LoVo (cell line): ENCODE measurements at regions not wholly inside any gene's neighbourhood (a gene's known extent, or its start where the extent isn't known, plus 50 kb on each side); places are given as distances from the start of the nearest gene placed in this dataset.
"Not testable (repeated sequence)": the region's sequence is repeated elsewhere in the genome, so short reads cannot be mapped to it uniquely, and the experiment has no call there.

Experiments
- DNase-seq: peaks from one replicate; pipeline ENCODE4 v3.0.0-alpha.2; 2016; ENCODE audit warnings: low spot score

DNA sequence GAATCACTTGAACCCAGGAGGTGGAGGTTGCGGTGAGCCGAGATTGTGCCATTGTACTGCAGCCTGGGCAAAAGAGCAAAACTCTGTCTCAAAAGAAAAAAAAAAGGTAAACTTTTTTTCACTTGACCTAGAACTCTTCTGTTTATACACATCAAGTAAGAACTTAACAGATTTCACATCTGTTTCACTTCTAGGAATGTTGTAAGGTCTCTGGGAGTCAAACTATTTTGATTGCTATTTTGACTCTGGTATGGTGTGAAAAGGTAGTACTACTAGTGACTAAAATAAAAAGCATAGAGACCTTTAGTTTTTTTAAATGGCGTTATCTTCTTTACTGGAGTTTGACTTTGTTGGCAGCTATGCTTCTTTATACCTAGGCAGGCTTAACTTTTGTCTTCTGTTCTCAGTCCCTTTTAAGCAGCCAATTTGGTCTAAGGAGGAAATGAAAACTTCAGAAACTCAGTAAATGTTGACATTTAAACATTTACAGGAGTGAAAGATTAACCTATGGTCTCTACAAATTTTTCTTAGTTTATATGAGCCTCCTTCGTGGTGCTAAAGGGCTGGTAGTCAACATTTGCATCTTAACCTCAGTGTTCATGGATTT lies 84.7 kb downstream of the METTL2B start:
- DNase-seq = not testable (repeated sequence)

DNA sequence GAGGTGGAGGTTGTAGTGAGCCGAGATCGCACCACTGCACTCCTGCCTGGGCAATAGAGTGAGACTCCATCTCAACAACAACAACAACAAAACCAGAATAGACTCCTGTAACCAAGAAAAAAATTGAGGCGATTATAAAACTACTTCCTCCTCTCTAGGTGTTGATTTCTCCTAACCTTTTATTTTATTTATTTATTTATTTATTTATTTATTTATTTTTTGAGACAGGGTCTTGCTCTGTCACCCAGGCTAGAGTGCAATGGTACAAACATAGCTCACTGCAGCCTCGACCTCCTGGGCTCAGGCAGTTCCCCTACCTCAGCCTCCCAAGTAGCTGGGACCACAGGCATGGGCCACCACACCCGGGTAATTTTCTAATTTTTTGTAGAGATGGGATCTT lies 86.2 kb downstream of the METTL2B start:
- DNase-seq = not testable (repeated sequence)

GRCh38 chr7:128564123-128564700 lies 87.7 kb downstream of the METTL2B start:
- DNase-seq = not testable (repeated sequence)

DNA sequence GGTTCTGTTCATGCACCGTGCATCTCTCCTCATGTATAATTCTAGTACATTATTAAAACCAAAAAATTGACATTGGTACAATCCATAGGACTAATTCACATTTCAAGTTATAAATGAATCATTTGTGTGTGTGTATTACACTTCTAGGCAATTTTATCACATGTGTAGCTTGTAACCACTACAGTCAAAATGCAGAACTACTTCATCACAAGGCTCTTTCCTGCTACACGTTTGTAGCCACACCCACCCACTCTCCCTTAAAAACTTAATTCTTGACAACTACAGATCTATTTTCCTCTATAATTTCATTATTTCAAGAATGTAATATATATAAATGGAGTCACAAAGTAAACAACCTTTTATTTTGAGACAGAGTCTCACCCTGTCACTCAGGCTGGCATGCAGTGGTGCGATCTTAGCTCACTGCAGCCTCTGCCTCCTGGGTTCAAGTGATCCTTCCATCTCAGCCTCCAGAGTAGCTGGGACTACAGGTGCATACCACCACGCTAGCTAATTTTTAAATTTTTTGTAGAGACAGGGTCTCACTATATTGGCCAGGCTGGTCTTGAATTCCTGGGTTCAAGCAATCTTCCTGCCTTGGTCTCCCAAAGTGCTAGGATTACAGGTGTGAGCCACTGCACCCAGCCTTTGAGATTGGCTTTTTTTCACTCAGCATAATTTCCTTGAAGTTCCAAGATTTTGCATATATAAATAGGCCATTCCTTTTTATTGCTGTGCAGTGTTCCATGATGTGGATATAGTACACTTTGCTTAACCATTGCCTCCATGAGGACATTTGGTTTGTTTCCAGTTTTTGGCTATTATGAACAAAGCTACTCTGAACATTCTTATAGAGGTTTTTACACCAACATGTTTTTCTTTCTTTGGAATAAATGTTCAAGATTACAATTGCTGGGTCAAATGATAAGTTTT lies 88.7 kb downstream of the METTL2B start:
- DNase-seq = not testable (repeated sequence)

DNA sequence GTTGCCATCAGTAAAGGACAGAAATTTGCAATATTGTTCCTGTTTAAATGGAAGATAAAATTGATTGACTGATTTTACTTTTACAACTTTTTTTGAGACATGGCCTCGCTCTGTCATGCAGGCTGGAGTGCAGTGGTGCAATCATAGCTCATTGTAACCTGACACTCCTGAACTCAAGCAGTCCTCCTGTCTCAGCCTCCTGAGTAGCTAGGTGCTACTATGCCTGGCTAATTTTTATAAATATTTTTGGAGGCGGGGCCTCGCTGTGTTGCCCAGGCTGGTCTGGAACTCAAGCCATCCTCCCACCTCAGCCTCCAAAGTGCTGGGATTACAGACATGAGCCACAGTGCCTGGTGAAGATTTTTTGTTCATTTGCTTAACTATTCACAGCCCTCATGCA lies 96.8 kb upstream of the GARIN1A start:
- DNase-seq = not testable (repeated sequence)

DNA sequence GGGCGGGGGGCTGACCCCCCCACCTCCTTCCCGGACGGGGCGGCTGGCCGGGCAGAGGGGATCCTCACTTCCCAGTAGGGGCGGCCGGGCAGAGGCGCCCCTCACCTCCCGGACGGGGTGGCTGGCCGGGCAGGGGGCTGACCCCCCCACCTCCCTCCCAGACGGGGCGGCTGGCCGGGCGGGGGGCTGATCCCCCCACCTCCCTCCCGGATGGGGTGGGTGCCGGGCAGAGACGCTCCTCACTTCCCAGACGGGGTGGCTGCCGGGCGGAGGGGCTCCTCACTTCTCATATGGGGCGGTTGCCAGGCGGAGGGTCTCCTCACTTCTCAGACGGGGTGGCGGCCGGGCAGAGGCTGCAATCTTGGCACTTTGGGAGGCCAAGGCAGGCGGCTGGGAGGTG lies 95.1 kb upstream of the GARIN1A start:
- not testable (repeated sequence) for DNase-seq

DNA sequence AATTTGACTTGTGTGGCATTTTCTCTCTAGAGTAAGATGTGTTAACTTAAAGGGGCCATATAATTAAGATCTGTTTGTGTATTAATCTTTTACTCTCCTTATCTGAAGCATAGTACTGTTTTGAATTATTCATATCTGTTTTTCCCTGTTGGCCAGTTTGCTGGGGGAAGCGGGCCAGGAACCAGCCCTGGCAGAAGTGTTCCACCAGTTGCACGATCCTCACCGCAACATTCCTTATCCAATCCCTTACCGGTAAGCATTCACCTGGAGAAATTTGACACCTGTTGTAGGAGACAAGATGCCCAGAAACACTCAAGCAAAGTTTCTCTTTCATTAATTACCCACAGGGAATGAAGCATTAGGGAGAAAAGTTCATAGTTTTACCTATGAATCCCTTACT lies 92.2 kb upstream of the GARIN1A start:
- DNase-seq = not testable (repeated sequence)

- not testable (repeated sequence) for DNase-seq
These were observed 91.0 kb upstream of the GARIN1A start for GRCh38 chr7:128581100-128581499.

DNA sequence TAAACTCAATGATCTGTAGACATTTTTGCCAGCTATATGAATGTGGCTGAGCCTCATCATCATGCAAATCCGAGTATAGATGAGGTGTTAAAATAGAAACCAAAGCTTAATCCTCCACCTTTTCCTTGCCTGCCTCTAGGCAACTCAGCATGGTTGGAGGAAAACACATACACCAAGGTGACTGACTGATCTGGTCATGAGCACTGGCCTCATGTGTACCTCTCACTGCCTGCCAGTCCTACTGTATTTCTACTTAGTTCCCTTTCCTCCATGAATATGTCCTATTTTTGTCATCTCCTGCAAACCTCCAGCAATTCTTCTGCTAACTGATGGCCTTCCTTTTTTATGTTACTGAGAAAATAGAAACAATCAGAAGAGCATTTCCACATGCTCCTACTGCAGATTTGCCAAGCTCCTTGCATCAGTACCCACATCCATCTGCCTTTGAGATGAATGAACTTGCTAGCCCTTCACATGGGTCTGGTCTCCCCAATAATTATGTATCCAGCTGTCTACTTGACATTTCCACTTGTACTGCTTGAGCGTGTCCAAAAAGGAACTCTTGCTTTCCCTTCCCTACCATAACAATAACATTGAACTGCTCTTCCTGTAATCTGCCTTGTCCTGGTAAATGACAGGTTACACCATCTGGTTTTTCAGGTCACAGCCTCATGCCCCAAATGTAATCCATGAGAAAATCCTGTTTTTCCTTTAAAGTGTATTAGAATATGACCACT lies 90.1 kb upstream of the GARIN1A start:
- DNase-seq = not testable (repeated sequence)

DNA sequence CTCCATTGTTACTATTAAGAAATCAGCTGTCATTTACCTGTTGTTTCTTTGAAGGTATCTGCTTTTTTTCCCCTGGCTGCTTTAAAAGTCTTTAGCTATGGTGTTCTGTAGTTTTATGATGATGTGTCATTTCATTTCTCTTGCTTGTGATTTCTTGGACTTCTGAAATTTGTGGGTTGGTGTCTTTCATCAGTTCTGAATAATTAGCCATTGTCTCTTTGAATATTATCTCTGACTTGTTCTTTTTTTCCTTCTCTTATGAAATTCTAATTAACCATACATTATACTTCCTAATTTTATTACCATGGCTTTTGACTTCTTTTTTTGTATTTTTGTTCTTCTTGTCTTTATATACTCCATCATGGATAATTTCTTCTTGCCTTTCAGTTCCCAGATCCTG lies 85.4 kb upstream of the GARIN1A start:
- not testable (repeated sequence) for DNase-seq

- no peak for DNase-seq
These were observed 80.4 kb upstream of the GARIN1A start for GRCh38 chr7:128591705-128592104.

- not testable (repeated sequence) for DNase-seq
These were observed 79.9 kb upstream of the GARIN1A start for GRCh38 chr7:128592209-128592608.

- DNase-seq = not testable (repeated sequence)
These were observed 78.0 kb upstream of the GARIN1A start for GRCh38 chr7:128594061-128594460.

DNA sequence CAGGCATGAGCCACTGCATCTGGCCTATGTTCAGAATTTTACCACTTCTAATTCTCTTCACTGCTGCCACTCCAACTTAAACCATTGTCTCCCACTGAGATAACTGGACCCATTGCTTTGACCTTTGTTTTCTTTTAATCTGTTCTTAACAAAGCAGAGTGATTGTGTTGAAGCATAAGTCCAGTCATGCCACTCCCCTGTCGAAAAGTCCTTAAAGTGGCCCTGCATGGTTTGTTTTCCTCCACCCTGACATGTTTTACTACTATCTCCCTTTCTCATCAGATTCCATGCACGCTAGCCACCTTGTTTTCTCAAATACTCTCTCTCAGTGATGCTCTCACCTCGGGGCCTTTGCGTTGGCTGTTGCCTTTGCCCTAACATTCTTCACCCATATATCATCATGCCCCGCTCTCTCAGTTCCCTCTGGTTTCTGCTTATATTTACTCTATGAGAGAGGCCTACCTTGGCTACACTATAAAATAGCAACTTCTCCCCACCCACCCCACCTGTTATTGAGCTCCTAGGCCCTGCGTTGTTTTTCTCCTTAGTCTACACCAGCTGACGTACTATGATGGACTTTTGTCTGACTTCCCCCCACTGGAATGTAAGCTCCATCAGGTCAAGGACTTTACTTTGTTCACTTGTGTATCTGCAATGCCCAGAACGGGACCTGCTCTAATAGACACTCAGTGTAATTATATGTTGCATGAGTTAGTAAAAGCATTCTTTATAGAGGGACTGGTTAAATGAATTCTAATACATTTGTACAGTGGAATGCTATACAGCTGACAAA lies 75.6 kb upstream of the GARIN1A start:
- not testable (repeated sequence) for DNase-seq

GRCh38 chr7:128598946-128599345 lies 73.1 kb upstream of the GARIN1A start:
- not testable (repeated sequence) for DNase-seq

DNA sequence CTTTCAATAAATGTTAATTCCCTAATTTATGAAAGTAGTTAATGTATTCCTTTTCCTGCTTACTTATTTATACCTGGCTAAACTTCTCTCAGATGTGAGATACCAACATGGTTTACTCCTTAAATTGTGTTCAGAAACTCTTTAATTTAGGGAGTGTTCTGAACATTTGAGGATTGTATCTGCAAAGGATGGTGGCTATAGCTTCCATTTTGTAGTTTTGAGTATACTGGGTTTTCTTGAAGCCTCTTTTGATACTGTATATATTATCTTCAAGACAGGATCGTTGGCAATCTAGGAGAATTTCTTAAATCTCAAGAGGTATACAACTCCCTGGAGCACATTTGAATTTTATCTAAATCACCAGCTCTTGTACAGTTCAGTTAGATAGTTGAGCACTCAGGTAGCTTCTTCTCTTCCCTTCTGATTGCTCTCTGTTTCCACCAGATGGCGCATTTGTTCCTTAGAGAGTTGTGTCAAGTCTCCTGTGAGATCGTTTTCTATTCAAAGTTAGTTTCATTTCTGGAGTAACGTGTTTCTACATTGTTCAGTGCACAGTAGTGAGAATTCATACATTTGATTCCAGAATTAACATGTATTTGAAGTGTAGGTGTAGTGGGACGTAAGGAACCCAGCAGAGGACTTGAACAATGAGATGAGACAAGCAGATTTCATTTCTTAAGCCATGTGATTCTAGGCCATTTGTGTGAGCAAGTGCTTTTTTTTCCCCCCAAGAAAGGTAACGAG lies 63.2 kb upstream of the GARIN1A start:
- peak; percentile 38 for DNase-seq

- not testable (repeated sequence) for DNase-seq
These were observed 58.7 kb upstream of the GARIN1A start for GRCh38 chr7:128613366-128613765.

DNA sequence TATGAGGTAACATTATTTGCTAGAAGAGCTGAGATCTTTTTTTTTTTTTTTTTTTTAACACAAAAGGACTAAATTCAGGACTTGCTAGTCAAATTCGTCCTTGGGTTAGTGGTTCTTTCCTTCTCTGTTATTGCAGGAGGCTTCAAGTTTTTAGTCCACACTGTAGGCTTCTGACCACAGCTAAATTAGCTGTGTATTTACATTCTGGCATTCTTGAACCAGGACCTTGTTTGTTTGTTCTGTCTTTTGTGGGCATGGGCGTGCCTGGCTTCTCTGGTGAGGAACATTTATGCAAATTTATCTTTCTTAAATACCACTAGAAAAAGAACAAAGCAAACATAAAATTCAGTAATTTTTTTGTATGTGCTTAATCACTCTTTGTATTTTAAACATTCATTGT lies 57.3 kb upstream of the GARIN1A start:
- not testable (repeated sequence) for DNase-seq

DNA sequence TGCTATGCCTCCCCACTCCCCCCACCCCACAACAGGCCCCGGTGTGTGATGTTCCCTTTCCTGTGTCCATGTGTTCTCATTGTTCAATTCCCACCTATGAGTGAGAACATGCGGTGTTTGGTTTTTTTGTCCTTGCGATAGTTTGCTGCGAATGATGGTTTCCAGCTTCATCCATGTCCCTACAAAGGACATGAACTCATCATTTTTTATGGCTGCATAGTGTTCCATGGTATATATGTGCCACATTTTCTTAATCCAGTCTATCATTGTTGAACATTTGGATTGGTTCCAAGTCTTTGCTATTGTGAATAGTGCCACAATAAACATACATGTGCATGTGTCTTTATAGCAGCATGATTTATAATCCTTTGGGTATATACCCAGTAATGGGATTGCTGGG lies 55.3 kb upstream of the GARIN1A start:
- not testable (repeated sequence) for DNase-seq
